ENCODE measurements at regions not wholly inside any gene's neighbourhood (a gene's known extent, or its start where the extent isn't known, plus 50 kb on each side); places are given as distances from the start of the nearest gene placed in this dataset.

GRCh38 chr3:150346981-150347863 lies 60.9 kb upstream of the TSC22D2 start:
- Histone ChIP-seq H3K27ac (no peak overlapping the region), H3K27me3 (no peaks in the 10 kb centered on the region), H3K4me1 (peaks cover 0 to 48% (median 12%) of the 10 kb centered on the region in 12 donors), H3K9me3 (no peaks in the 10 kb centered on the region), H3K36me3 (no peaks in the 10 kb centered on the region), H3K4me3 (no peak overlapping the region)
- ATAC-seq, result no peak
- WGBS, 4 donors, result 80 to 83% (median 81%) methylated on average over 10 of the region's 10 CpGs
- intact Hi-C loops (cut with DNase I), result loop anchor here in 1 of 10 donors (10.0 kb wide), 1 partner anchor 92 kb away; no protein-coding TSS in a partner anchor
- DNase-seq, result no peak
- TF ChIP-seq CTCF (IDR thresholded peaks at IDR 0.05), result no peak
- TF ChIP-seq POLR2A (IDR thresholded peaks at IDR 0.05), result no peak

GRCh38 chr3:150346266-150346665 lies 61.8 kb upstream of the TSC22D2 start:
- H3K4me1 ChIP-seq, result peaks cover 0 to 42% (median 12%) of the 10 kb centered on the region in 12 donors
- ATAC-seq (no peak), DNase-seq (no peak)
- TF ChIP-seq CTCF (IDR thresholded peaks at IDR 0.05), result no peak
- TF ChIP-seq POLR2A (IDR thresholded peaks at IDR 0.05), result no peak
- H3K27me3 ChIP-seq, result no peaks in the 10 kb centered on the region
- intact Hi-C loops (cut with DNase I), result loop anchor here in 1 of 10 donors (10.0 kb wide), 1 partner anchor 91 kb away; no protein-coding TSS in a partner anchor
- H3K27ac ChIP-seq, result no peak overlapping the region
- no peaks in the 10 kb centered on the region for H3K36me3 ChIP-seq
- H3K4me3 ChIP-seq, result no peak overlapping the region
- no peaks in the 10 kb centered on the region for H3K9me3 ChIP-seq
- WGBS, 4 donors, result 87 to 91% (median 88%) methylated on average over 6 of the region's 6 CpGs

GRCh38 chr3:150345021-150345538 lies 63.0 kb upstream of the TSC22D2 start:
- no peak overlapping the region for H3K27ac ChIP-seq
- no peak for ATAC-seq
- H3K4me1 ChIP-seq, result peaks cover 0 to 34% (median 12%) of the 10 kb centered on the region in 12 donors
- DNase-seq, result no peak
- H3K4me3 ChIP-seq, result no peak overlapping the region
- no peaks in the 10 kb centered on the region for H3K36me3 ChIP-seq
- TF ChIP-seq CTCF (IDR thresholded peaks at IDR 0.05), result no peak
- TF ChIP-seq POLR2A (IDR thresholded peaks at IDR 0.05), result no peak
- H3K27me3 ChIP-seq, result no peaks in the 10 kb centered on the region
- H3K9me3 ChIP-seq, result no peaks in the 10 kb centered on the region
- WGBS, 4 donors, result 81 to 86% (median 83%) methylated on average over 9 to 10 of the region's 10 CpGs
- intact Hi-C loops (cut with DNase I), result loop anchor here in 1 of 10 donors (10.0 kb wide), 1 partner anchor 90 kb away; no protein-coding TSS in a partner anchor

- TF ChIP-seq POLR2A (IDR thresholded peaks at IDR 0.05) (no peak), CTCF (IDR thresholded peaks at IDR 0.05) (no peak)
- DNase-seq (no peak), ATAC-seq (no peak)
- Histone ChIP-seq H3K27me3 (no peaks in the 10 kb centered on the region), H3K27ac (no peak overlapping the region), H3K4me3 (no peak overlapping the region), H3K9me3 (no peaks in the 10 kb centered on the region), H3K4me1 (peaks cover 0 to 27% (median 11%) of the 10 kb centered on the region in 12 donors), H3K36me3 (no peaks in the 10 kb centered on the region)
- 73 to 78% (median 76%) methylated on average over 8 of the region's 8 CpGs for WGBS, 4 donors
- intact Hi-C loops (cut with DNase I), result loop anchor here in 2 of 10 donors (5.0 to 10.0 kb wide), 2 partner anchors 42 to 89 kb away; no protein-coding TSS in a partner anchor
These were observed 63.9 kb upstream of the TSC22D2 start for GRCh38 chr3:150344079-150344759.
